ENCODE measurements at regions not wholly inside any gene's neighbourhood (a gene's known extent, or its start where the extent isn't known, plus 50 kb on each side); places are given as distances from the start of the nearest gene placed in this dataset.

DNA sequence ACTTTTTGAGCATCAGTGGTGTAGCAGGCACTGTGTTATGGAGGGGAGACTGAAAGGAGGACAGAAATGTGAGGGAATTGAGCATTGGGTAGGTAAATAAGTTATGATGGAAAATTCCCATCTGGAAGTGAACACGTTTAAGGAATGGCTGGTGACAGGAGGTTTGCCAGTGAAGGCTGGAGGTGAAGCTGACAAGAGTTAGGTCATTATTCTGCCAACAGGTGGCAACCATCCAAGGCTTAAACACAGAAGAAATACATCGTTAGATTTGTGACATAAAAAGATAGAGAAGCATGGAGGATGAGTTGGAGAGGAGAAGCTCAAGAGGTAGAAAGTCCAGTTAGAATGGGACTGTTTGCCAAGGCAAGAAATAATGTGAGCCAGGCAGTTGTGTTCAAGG lies 455.3 kb upstream of the SGCD start:
- no peak for TF ChIP-seq POLR2A (IDR thresholded peaks at IDR 0.05)
- TF ChIP-seq, protein P1, sequence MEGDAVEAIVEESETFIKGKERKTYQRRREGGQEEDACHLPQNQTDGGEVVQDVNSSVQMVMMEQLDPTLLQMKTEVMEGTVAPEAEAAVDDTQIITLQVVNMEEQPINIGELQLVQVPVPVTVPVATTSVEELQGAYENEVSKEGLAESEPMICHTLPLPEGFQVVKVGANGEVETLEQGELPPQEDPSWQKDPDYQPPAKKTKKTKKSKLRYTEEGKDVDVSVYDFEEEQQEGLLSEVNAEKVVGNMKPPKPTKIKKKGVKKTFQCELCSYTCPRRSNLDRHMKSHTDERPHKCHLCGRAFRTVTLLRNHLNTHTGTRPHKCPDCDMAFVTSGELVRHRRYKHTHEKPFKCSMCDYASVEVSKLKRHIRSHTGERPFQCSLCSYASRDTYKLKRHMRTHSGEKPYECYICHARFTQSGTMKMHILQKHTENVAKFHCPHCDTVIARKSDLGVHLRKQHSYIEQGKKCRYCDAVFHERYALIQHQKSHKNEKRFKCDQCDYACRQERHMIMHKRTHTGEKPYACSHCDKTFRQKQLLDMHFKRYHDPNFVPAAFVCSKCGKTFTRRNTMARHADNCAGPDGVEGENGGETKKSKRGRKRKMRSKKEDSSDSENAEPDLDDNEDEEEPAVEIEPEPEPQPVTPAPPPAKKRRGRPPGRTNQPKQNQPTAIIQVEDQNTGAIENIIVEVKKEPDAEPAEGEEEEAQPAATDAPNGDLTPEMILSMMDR (IDR thresholded peaks at IDR 0.05), result no peak
- Histone ChIP-seq H3K27ac (no peak overlapping the region), H3K4me3 (replicated peaks in 1 of 3) (no peak overlapping the region), H3K36me3 (no peaks in the 10 kb centered on the region), H3K27me3 (no peaks in the 10 kb centered on the region), H3K4me1 (no peaks in the 10 kb centered on the region), H3K9me3 (no peaks in the 10 kb centered on the region)
- WGBS, 2 donors, result 50 to 71% methylated on average over 2 of the region's 2 CpGs
- intact Hi-C loops (cut with DNase I), result no loop called here
- DNase-seq, result no peak

DNA sequence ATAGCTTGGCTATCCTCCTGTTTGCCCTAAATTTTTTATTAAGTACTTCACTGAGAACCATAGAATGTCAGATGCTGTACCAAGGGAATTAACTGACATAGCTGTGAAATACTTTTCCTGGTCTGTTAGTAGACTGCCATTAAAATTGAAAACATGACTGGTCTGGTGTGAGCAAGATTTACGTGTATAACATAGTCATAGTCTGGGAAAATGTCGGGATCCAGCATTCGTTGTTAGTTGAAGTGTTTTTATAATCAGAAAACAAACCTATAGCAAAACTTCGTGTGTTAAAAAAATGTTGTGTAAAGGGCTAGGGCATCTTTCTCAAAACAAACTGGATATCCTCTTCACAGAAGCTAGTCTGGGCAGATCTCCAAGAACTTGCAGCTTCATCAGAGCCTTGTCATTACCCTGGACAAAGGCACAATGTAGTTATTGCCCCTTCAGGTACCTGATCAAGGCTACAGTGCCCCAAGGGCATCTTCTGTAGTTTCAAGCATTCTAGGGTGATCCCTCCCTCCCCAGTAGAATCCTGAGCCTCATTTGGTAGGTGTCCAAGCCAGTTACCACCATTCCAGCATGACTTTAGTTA lies 454.2 kb upstream of the SGCD start:
- no peaks in the 10 kb centered on the region for H3K36me3 ChIP-seq
- H3K27ac ChIP-seq, result no peak overlapping the region
- no peaks in the 10 kb centered on the region for H3K4me1 ChIP-seq
- peak in 1 of 2 donors; percentile 3 for DNase-seq
- WGBS, 2 donors, result 13 to 30% methylated on average over 4 of the region's 4 CpGs
- no peaks in the 10 kb centered on the region for H3K9me3 ChIP-seq
- intact Hi-C loops (cut with DNase I), result no loop called here
- H3K27me3 ChIP-seq, result no peaks in the 10 kb centered on the region
- TF ChIP-seq POLR2A (IDR thresholded peaks at IDR 0.05), result no peak
- TF ChIP-seq, protein P1 (IDR thresholded peaks at IDR 0.05), result no peak
- no peak overlapping the region for H3K4me3 ChIP-seq (replicated peaks in 1 of 3)

DNA sequence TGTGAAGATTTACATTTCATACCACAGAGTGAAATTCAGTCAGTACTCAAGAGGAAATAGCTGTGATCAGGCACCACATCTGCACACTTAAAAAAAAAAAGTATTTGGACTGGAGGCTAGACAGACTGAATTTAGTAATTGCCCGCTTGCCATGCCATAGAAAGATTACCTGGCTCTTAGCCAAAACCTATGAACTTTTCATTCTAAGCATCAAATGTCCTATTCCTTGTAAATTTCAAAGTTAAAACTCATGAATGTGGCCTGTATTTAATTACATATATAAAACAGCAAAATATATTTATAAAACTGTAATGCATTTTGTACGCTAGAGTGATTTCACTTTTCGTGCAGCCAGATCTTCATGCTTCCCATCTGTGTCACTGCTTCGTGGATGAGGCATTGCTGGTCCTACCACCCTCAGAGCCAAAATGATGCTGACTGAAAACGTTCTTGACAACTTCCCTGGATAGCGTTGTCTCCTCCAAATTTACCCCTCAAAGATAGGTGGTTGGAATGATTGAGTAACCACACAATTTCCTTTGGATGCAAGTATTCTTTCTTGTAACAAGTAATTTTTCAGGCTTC lies 447.9 kb upstream of the SGCD start:
- Histone ChIP-seq H3K9me3 (no peaks in the 10 kb centered on the region), H3K27me3 (no peaks in the 10 kb centered on the region), H3K4me3 (replicated peaks in 1 of 3) (no peak overlapping the region), H3K4me1 (no peaks in the 10 kb centered on the region), H3K27ac (no peak overlapping the region), H3K36me3 (no peaks in the 10 kb centered on the region)
- WGBS, 2 donors, result 69 to 72% methylated on average over 6 of the region's 6 CpGs
- intact Hi-C loops (cut with DNase I), result no loop called here
- TF ChIP-seq, protein P1 (IDR thresholded peaks at IDR 0.05), result no peak
- no peak for TF ChIP-seq POLR2A (IDR thresholded peaks at IDR 0.05)
- DNase-seq, result no peak

DNA sequence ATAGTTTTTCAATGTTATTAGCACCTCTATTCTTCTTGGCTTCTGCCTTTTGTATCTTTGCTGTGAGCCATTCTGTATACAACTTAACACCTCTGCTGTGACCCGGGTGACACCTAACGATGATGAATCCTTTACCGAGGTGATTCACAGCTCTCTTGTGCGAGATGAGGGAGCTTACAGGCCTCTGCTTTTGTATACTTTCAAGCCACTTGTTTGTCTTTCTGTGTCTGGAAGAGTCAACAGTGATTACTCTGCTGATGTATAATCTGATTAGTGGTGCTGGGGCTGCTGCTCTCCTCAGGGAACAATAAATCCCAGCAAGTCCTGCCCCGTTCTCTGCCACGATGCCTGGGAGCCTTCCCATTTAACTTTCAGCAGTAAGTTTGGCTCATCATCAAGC lies 442.9 kb upstream of the SGCD start:
- Histone ChIP-seq H3K4me3 (replicated peaks in 1 of 3) (no peak overlapping the region), H3K4me1 (no peaks in the 10 kb centered on the region), H3K36me3 (no peaks in the 10 kb centered on the region), H3K9me3 (no peaks in the 10 kb centered on the region), H3K27ac (no peak overlapping the region), H3K27me3 (no peaks in the 10 kb centered on the region)
- 42 to 45% methylated on average over 6 of the region's 6 CpGs for WGBS, 2 donors
- DNase-seq, result no peak
- intact Hi-C loops (cut with DNase I), result no loop called here
- no peak for TF ChIP-seq POLR2A (IDR thresholded peaks at IDR 0.05)
- TF ChIP-seq, protein P1 (IDR thresholded peaks at IDR 0.05), result no peak

DNA sequence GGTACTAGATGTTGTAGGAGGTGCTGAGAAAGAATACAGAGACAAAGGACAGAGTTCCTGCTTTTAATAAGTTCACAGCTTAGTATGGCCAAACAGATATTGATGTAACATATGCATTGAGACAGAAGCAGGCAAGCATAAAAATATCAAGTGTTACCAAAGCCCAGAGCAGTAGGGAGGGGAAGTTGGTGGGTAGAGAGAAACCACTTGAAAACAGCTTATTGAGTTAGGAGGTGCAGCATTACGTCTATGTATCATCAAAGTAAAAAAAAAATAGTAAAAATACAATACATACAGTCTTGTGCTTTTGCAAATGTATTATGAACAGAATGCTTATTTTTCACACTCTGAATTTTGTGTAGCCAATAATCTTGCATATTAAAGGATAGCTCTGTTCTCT lies 441.8 kb upstream of the SGCD start:
- WGBS, 2 donors, result 69% methylated on average over 1 of the region's 1 CpG; no CpG with 5 or more reads in 1 of the 2 donors
- Histone ChIP-seq H3K4me3 (replicated peaks in 1 of 3) (no peak overlapping the region), H3K9me3 (no peaks in the 10 kb centered on the region), H3K27ac (no peak overlapping the region), H3K27me3 (no peaks in the 10 kb centered on the region), H3K36me3 (no peaks in the 10 kb centered on the region), H3K4me1 (no peaks in the 10 kb centered on the region)
- intact Hi-C loops (cut with DNase I), result no loop called here
- DNase-seq, result no peak
- TF ChIP-seq POLR2A (IDR thresholded peaks at IDR 0.05), result no peak
- TF ChIP-seq, protein P1 (IDR thresholded peaks at IDR 0.05), result no peak
